ENCODE measurements at regions not wholly inside any gene's neighbourhood (a gene's known extent, or its start where the extent isn't known, plus 50 kb on each side); places are given as distances from the start of the nearest gene placed in this dataset.

DNA sequence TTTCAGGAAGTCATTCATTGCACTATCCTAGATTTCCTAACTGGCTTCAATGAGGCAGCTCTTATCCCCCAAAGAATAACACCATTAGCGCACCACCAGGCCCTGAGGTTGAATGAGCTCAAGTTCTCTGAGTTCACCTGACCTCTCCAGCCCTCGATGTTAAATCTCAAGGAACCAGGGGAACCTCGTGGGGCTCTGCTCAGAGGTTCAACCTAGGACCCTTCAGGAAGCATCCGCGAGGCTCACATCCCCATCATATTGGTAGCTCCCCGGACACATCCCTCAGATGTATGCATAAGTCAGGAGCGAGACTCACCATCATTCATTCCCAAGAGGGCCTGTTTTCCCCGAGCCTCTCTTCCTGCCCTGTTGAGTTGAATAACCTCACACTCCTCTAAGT, 145.6 kb upstream of the KLHL29 start:
- TF ChIP-seq ZNF274 (IDR thresholded peaks at IDR 0.05; ENCODE audit: low read depth, low read length) (no peak), YY1 (IDR thresholded peaks at IDR 0.05; ENCODE audit: insufficient read depth, insufficient read length) (no peak), SUZ12 (IDR thresholded peaks at IDR 0.05; ENCODE audit: extremely low read depth, insufficient read depth, insufficient read length) (no peak)
